ENCODE measurements at regions not wholly inside any gene's neighbourhood (a gene's known extent, or its start where the extent isn't known, plus 50 kb on each side); places are given as distances from the start of the nearest gene placed in this dataset.

GRCh38 chr2:107336526-107336925 is 450.6 kb upstream of the ST6GAL2 start:
- Histone ChIP-seq H3K4me1 (ENCODE audit: control insufficient read depth in 1 of 2, insufficient read depth in 2 of 2, low read depth in 1 of 2, low read length in 1 of 2) (no peaks in the 10 kb centered on the region; a peak in 1 of 4 replicates), H3K36me3 (replicated peaks in 1 of 2; ENCODE audit: control insufficient read depth in 1 of 2, insufficient read depth in 2 of 2, low read length in 1 of 2) (no peaks in the 10 kb centered on the region), H3K4me2 (no peak overlapping the region), H3K27me3 (ENCODE audit: insufficient read depth) (no peaks in the 10 kb centered on the region), H4K20me1 (ENCODE audit: insufficient read depth) (no peaks in the 10 kb centered on the region), H3F3A (replicated peaks; ENCODE audit: insufficient read depth) (no peaks in the 10 kb centered on the region), H3K9ac (no peak overlapping the region), H3K4me3 (ENCODE audit: low read depth in 2 of 2, low read length in 1 of 2) (no peak overlapping the region), H3K27ac (ENCODE audit: low read depth in 2 of 2, low read length in 1 of 2) (no peak overlapping the region), H3K9me2 (no peaks in the 10 kb centered on the region), H3K79me2 (ENCODE audit: insufficient read depth) (no peaks in the 10 kb centered on the region), H2AFZ (ENCODE audit: low read depth) (no peak overlapping the region), H3K9me3 (no peaks in the 10 kb centered on the region)
- 69% methylated on average over 2 of the region's 2 CpGs for WGBS (ENCODE audit: low lambda C conversion rate)
- TF ChIP-seq TAF1 (IDR thresholded peaks at IDR 0.05; ENCODE audit: borderline replicate concordance, low read depth, low read length) (no peak), EP300 (IDR thresholded peaks at IDR 0.05; ENCODE audit: borderline replicate concordance in 1 of 2, low read depth in 1 of 2, low read length in 1 of 2) (no peak), FOSL2 (IDR thresholded peaks at IDR 0.05; ENCODE audit: borderline replicate concordance, low read depth) (no peak), SMC3 (IDR thresholded peaks at IDR 0.05; ENCODE audit: low read depth, low read length) (no peak), REST (IDR thresholded peaks at IDR 0.05; ENCODE audit: low read depth, low read length) (no peak), CHD2 (IDR thresholded peaks at IDR 0.05; ENCODE audit: low read length, partially characterized antibody) (no peak)
- ChIA-PET POLR2A (no interaction called here), CTCF (no interaction called here)
- no peak for DNase-seq

GRCh38 chr2:107337209-107337898 is 451.4 kb upstream of the ST6GAL2 start:
- 41% methylated on average over 6 of the region's 6 CpGs for WGBS (ENCODE audit: low lambda C conversion rate)
- Histone ChIP-seq H3K4me2 (no peak overlapping the region), H3K4me3 (ENCODE audit: low read depth in 2 of 2, low read length in 1 of 2) (no peak overlapping the region), H3K36me3 (replicated peaks in 1 of 2; ENCODE audit: control insufficient read depth in 1 of 2, insufficient read depth in 2 of 2, low read length in 1 of 2) (no peaks in the 10 kb centered on the region), H3K9me3 (no peaks in the 10 kb centered on the region), H4K20me1 (ENCODE audit: insufficient read depth) (no peaks in the 10 kb centered on the region), H3K9ac (no peak overlapping the region), H3K27me3 (ENCODE audit: insufficient read depth) (no peaks in the 10 kb centered on the region), H3K4me1 (ENCODE audit: control insufficient read depth in 1 of 2, insufficient read depth in 2 of 2, low read depth in 1 of 2, low read length in 1 of 2) (no peaks in the 10 kb centered on the region; a peak in 1 of 4 replicates), H3K79me2 (ENCODE audit: insufficient read depth) (no peaks in the 10 kb centered on the region), H2AFZ (ENCODE audit: low read depth) (no peak overlapping the region), H3K27ac (ENCODE audit: low read depth in 2 of 2, low read length in 1 of 2) (peak overlapping the region in 1 of 2 experiments; percentile 68; a peak in 1 of 4 replicates), H3F3A (replicated peaks; ENCODE audit: insufficient read depth) (no peaks in the 10 kb centered on the region), H3K9me2 (no peaks in the 10 kb centered on the region)
- POLR2A ChIA-PET: no interaction called here
- CTCF ChIA-PET: no interaction called here
- DNase-seq: no peak
- TF ChIP-seq MEF2A (IDR thresholded peaks at IDR 0.05; ENCODE audit: borderline replicate concordance, low read depth): no peak
- TF ChIP-seq TEAD4 (IDR thresholded peaks at IDR 0.05; ENCODE audit: borderline replicate concordance, insufficient read depth): no peak
- no peak for TF ChIP-seq REST (IDR thresholded peaks at IDR 0.05; ENCODE audit: low read depth, low read length)
- no peak for TF ChIP-seq TAF1 (IDR thresholded peaks at IDR 0.05; ENCODE audit: borderline replicate concordance, low read depth, low read length)
- TF ChIP-seq MXI1 (IDR thresholded peaks at IDR 0.05; ENCODE audit: low read depth, low read length): no peak
- no peak for TF ChIP-seq YY1 (IDR thresholded peaks at IDR 0.05; ENCODE audit: low read depth)
- no peak for TF ChIP-seq FOXM1 (IDR thresholded peaks at IDR 0.05; ENCODE audit: low read depth)
- TF ChIP-seq RFX5 (IDR thresholded peaks at IDR 0.05; ENCODE audit: low read length): no peak
- no peak for TF ChIP-seq MAX (IDR thresholded peaks at IDR 0.05; ENCODE audit: low read depth)

All from SK-N-SH (cell line).